GM21360 (cell line): ENCODE measurements at regions not wholly inside any gene's neighbourhood (a gene's known extent, or its start where the extent isn't known, plus 50 kb on each side); places are given as distances from the start of the nearest gene placed in this dataset.
"Not testable (repeated sequence)": the region's sequence is repeated elsewhere in the genome, so short reads cannot be mapped to it uniquely, and the experiment has no call there.

Experiments used
- ATAC-seq: cut with Tn5 transposase; IDR thresholded peaks from one replicate; pipeline ENCODE4 v1.9.1; 2021; ENCODE audit warnings: mild to moderate bottlenecking, moderate library complexity; ENCODE audit not compliant: unreplicated experiment

DNA sequence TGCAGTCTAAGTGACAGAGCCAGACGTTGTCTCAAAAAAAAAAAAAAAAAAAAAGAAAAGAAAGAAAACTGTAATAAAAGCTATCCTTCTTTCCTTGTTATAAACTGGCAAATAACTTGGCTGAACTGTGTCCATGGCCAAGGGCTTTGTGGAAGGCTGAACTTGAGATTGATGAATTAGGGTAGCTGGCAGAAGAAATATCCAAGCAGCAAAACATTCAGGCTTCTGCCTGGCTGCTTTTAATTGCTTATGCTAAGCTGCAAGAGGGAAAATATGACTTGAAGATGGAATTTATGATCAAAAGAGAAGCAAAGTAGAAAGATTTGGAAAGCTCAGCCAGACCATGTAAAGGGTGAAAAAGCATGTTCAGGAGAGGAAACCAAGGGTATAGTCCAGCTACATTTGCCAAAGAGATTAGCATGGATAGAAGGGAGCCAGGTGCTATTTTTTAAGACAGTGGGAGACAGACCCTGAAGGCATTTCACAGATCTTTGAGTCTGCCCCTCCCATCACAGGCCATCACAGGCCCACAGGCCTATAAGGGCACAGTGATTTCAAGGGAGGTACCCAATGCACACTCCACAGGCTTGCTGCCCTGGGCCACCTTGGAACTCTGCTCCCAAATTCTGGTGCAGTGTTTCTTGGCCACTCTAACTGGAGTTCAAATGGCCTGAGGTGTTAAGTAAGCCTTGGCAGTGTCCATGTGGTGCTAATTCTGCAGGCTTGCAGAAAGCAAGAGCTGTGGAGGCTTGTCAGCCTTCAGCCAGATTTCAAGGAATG lies 226.0 kb downstream of the AEBP2 start:
- ATAC-seq: no peak

DNA sequence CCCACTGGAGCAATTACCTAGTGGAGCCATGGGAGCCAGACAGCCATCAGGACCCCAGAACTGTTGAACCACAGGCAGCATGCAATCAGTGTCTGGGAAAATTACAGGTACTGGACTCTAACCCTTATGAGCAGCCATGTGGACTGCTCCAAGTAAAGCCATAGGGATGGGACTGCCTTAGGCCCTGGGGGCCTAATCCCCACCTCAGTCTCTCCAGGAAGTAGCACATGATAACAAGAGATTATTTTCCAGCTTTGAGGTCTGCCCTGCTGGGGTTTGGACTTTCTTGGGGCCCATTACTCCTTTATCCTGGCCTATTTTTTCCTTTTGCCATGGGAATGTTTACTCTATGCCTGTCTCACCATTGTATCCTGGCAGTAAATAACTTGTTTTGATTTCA lies 226.8 kb downstream of the AEBP2 start:
- ATAC-seq: no peak

DNA sequence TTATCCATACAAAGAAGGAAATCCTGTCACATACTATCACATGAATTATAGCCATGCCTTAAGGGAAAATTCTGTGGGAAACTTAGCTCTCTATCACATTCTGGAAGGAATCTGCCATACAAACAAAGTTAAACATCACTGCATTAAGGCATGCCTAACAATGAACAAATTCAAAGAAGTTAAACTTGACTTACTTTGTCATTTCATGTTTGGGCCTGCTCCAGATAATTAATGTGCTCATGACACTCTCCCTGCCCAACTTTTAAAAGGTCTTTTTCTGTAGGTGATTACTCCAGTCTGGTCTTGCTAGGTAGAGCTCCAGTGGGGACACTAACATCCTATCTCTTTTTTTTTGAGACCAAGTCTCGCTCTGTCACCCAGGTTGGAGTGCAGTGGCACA lies 230.5 kb downstream of the AEBP2 start:
- ATAC-seq: no peak

DNA sequence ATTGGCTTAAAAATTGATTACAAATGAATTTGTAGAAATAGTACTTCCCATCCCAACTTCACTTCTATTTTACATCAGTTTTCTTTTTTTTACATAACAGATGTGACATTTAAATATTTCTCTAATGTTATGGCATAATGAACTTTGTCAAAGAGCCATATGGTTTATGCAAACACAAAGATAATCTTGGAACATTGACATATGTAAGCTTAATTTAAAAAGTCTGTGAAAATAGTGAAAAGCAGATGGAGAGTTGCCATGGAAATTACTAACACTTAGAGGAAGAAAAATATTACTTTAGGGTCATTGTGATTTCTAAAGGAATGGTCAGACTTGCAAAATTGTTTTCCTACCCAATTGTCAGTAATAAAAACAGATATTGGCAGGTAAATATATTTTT lies 232.4 kb downstream of the AEBP2 start:
- ATAC-seq: no peak

DNA sequence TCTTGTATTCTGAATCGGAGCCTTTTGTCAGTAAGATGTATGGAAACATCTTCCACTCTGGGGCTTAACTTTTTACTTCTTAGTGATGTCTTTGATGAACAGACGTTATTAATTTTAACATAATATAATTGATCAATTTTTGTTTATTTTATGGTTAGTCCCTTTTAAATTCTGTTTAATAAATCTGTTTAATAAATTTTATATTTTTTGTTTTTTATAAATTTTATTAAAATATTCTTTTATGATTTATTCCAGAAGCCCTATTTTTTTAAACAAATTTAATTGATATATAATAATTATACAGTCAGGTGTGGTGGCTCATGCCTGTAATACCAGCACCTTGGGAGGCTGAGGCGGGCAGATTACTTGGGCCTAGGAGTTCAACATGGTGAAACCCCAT lies 235.1 kb downstream of the AEBP2 start:
- ATAC-seq: no peak

DNA sequence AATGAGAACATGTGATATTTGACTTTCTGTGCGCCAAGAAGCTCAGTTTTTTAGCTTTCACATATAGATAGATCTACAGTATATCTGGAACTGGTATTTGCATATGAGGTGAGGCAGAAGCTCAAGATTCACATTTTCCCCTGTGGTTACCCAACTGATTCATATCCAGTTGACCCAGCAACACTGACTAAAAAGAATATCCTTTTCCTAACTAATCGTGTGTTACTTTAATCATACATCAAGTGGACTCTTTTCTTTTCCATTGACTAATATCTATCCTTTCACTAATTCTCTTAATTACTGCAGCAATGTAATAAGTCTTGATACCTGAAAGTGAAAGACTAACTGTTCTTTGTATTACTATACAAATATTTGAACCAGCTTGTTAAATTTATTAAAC lies 236.1 kb downstream of the AEBP2 start:
- ATAC-seq: peak; percentile 93

DNA sequence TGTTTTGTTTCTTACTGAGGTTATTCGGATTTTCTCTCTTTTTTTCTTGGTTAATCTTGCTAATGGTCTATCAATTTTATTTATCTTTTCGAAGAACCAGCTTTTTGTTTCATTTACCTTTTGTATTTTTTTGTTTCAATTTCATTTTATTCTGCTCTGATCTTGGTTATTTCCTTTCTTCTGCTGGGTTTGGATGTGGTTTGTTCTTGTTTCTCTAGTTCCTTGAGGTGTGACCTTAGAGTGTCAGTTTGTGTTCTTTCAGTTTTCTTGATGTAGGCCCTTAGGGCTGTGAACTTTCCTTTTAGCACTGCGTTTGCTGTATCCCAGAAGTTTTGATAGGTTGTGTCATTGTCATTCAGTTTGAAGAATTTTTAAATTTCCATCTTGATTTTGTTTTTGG lies 239.2 kb downstream of the AEBP2 start:
- not testable (repeated sequence) for ATAC-seq

DNA sequence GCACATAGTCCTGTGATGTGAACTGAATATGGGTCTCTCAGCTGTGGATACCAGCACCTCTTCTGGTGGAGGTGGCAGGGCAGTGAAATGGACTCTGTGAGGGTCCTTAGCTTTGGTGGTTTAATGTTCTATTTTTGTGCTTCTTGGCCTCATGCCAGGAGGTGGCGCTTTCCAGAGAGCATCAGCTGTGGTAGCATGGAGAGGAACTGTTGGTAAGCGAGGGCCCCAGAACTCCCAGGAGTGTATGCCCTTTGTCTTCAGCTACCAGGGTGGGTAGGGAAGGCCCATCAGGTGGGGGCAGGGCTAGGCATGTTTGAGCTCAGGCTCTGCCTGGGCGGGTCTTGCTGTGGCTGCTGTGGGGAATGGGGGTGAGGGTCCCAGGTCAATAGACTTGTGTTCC lies 241.7 kb downstream of the AEBP2 start:
- no peak for ATAC-seq

DNA sequence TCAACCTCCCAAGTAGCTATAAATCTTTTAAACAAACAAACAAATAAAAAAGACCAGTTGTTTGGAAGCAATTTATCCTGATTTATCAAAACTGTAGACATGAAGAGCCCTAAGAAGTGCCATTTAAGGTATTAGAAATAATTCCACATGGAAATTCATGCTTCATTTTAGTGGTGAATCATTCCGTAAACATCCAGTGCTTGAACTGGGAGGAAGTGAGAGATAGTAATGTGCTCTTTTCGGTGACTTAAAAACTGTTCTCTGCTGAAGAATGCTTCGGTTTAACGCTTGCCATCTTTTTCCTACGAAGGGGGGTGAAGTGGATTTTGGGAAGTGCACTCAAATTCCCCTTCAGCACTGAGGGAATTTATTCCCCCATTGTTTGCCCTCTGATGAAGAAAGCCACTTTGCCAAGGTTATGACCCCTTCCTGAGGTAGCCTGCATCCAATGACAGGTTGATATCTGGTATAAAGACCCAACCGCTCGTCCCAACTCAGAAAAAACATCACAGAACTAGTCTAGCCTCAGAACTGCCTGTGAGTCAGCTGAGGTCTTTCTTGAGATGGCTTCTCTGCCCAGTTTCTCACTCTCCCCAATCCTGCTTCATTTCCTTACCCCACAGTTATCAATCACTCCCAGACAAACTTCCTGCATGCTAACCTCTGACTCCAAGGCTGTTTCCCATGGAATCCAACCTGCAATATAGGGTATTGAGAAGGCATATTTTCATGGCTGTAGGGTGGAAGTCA lies 244.1 kb downstream of the AEBP2 start:
- no peak for ATAC-seq

DNA sequence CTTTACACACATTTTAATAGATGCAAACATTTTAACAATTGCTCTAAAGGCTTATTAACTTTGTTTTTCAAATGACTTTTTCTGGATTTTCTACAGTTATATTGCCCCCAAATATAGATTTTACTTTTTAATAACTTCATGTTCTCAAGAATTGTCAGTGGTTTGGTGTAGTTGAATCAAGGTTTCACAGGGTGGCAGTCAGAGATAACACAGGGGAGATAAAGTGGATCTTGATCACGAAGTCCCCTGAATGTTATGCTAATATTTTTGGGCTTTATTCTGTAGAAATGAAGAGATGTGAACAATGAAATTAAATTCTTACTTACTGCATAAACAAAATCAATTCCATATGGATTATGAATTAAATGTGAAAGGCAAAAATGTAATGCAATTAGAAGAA lies 248.1 kb downstream of the AEBP2 start:
- ATAC-seq: no peak

DNA sequence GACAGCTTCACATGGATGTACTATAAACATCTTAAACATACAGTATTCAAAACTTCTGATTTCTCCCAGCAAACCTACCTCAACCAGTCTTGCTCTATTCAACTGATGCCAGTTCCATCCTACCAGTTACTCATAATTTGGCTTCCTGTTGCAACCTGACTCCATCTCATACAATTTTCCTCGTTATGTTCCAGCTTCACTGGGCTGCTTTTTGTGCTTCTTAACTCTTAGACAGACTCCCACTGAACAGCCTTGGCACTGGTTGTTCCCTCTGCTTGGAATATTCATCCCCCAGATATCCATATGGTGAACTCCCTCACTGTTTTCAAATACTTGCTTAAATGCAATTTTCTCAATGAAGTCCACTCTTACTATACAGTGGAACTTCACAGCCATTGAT lies 249.2 kb downstream of the AEBP2 start:
- no peak for ATAC-seq

DNA sequence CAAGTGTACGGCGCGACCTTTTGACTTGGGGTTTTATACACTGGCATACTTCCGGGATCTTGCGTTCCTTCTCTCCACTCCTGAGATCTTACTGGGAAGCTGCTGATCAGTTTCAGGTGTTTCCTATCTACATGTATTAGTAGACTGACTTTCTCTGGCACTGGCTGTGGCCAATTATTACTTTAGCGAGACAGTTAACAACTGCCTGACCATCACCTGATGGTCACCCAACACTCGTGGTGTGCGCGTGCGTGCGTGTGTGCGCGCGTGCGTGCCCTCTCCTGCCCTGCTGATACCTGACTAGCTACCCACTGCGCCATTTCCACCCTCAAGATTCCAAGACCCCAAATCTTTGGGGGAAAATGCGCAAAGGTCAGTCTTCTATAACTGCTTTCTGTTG lies 249.9 kb downstream of the AEBP2 start:
- no peak for ATAC-seq

DNA sequence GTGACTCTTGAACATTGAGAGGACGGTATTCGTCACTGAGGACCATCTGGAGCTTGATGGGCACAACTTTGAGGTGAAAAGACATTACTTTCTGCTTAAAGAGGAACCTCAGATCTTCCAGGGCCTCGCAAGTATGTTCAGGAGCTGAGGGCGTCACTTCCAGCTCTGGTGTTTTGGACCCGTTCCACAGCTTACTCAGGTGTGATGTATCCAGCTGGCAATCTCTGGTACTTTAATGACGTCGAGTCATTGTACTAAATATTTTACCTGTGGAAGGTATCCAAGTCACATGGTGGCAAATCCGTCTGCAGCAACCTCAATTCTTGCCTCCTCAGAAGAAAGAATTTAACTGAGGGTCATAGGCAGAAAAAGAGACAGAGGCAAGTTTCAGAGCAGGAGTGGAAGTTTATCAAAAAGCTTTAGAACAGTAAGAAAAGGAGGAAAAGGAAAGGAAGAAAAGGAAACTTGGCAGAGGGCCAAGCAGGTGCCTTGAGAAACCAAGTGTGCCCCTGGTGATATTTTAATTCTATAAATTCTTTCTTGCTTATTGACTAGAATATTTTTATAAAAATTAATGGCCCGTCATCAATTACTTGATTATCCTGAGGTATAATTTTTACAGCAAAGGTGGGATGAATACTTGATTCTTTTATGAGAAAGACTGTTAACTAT lies 250.6 kb downstream of the AEBP2 start:
- no peak for ATAC-seq

DNA sequence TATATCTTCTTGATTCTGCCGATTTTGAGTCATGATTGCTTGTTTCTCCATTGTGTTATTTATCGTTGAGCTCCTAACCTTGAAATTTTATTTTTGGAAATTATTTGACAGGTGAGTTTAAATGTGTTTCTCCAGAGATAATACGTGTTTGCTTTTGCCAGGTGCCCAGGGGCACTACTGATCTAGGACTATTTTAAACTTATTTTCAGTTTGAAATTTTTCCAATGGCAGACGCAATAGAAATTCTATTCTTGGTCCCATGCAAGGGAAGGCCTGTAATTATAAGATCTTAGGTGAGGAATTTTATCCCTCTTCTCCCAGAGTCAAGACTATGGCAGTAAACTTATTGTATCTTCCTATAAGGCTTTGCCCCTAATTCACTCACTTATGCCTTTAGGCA lies 252.8 kb downstream of the AEBP2 start:
- ATAC-seq: no peak

DNA sequence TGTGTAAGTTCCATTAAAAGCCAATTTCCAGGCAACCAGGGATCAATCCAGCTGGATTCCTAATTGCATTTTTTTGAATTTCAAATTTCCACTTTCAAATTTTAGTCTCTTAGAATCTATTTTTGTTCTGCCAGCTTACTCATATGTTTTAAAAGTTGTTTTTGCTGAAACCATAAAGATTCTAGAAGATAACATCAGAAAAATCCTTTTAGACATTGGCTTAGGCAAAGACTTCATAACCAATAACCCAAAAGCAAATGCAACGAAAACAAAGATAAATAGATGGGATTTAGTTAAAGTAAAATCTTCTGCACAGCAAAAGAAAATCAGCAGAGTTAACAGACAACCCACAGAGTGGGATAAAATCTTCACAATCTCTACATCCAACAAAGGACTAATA lies 253.3 kb downstream of the AEBP2 start:
- ATAC-seq: no peak

DNA sequence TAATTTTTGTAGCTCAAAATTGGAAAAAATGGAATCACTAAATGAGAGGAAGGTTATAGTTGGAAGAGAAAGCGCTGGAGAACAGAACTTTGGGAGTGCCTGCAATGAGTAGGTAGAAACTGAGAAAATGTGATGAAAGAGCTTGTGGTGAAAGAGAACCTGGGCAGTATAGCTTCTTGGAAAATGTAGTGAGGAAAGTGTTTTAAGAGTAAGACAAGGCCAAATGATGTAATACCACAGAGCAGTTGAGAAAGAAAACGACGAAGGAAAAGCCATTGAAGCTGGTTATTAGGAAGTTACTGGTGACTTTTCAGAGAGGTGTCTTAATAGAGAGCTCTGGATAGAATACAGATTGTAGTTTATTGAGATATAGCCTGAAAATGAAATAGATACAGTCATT lies 255.3 kb downstream of the AEBP2 start:
- no peak for ATAC-seq

DNA sequence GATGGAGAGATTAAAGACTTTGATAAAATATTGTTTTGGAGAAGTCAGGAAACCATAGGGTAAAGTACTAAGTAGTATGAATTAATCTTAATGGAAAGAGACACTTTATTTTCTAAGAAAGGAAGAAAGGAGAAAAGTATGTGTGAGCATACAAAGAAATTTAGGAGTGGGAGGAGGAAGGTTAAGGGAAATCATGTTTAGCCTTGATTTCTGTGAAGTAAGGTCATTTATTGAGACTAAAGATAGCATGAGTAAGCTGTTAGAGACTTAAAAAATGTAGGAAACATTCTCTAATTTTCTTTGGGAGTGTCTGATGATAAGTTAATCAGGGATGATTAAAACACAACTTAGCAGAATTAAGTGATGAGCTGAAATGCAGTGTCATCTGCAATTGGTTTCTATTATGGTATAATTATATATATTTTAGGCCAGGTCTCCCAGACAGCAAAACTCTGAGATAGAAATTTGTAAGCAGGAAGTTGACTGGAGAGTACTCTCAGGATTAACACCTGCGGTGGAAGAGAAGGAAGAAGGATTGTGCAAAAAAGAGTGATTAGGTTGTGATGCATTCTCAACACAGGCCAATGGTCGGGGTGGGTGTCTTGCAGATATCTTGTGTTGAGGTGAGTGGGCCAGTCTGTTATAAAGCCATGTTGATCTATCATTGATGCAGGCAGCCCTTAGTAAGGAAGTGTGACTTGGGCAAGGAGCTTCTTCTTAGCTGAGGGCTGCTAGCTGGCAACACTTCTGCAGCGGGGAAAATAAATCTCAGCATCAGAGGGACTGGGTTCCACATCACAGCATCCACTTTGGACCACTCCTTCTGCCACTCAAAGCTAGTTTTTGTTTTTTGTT lies 256.2 kb downstream of the AEBP2 start:
- no peak for ATAC-seq

DNA sequence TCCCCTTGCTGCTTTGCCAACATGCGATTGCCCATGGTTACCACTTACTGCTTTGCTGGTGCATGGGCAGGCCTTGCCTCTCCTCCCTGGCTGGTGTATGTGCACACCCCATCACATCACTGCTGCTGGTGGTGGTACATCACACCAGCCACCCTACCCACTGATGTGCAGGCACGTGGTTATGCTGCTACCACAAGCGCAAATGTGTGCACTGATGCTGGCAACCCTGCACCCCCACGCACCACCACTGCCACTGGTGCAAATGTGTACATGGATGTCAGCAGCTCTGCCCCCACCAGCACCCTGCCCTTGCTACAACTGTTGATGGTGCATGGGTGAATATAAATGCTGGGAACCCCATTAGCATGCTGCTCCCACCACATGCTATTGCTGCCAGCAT lies 261.7 kb downstream of the AEBP2 start:
- ATAC-seq: no peak

DNA sequence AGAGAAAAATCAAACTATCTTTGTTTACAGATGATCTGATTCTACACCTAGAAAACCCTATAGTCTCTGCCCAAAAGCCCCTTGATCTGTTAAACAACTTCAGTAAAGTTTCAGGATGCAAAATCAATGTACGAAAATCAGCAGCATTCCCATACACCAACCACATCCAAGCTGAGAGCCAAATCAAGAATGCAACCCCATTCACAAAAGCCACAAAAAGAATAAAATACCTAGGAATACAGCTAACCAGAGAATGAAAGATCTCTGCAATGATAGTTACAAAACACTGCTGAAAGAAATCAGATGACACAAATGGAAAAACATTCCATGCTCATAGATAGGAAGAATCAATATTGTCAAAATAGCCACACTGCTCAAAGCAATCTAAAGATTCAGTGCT lies 265.7 kb downstream of the AEBP2 start:
- no peak for ATAC-seq

DNA sequence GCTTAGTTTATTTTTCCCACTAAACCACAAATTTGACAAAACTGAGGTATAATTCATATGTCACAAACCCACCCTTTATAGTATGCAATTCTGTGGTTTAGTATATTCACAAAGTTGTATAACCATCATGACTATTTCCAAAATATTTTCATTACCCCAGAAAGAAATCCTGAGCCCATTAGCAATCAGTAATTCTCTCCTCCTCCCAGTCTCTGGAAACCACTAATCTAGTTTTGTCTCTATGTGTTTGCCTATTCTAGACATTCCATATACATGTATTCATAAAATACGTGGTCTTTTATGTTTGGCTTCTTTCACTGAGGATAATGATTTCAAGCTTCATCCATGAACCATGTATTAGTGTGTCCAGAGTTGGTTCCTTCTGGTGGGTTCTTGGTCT lies 267.6 kb downstream of the AEBP2 start:
- ATAC-seq: no peak

DNA sequence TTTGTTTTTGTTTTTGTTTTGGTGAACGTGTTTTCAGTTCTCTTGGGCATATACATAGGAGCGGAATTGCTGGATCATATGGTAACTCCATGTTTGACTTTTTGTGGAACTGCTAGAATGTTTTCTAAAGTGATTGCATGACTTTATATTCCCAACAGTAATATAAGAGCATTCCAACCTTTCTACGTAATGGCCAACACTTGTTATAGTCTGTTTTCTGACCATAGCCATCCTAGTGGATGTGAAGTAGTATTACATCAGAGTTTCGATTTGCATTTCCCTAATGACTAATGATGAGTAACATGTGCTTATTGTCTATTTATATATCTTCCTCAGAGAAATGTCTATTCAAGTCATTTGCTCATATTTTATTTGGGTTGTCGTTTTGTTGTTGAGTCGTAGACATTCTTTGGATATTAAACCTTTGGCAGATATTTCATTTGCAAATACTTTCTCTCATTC lies 268.7 kb downstream of the AEBP2 start:
- no peak for ATAC-seq
